ENCODE measurements at regions not wholly inside any gene's neighbourhood (a gene's known extent, or its start where the extent isn't known, plus 50 kb on each side); places are given as distances from the start of the nearest gene placed in this dataset.

DNA sequence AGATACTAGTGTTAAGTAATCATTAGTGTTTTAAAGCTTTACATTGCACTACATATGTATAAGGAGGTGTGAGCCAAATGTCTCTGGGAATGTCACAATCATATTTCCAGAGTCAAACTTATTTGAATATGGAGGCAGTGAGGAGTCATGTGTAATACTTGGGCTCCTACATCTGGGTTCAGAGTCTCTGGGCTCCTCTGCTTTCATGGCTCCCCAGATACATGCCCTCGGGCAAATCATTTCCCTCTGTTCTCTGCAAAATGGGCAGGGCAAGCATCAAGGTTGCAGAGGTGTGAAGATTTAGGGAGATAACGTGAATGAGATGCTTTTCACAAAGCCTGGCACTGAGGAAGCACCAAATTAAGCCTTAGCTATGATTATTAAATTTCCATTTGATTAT, 138.3 kb upstream of the SGK1 start:
- peaks cover 0 to 17% (median 10%) of the 10 kb centered on the region in 3 donors for H3K4me1 ChIP-seq
- no peaks in the 10 kb centered on the region for H3K9me3 ChIP-seq
- ATAC-seq (no peak), DNase-seq (no peak), FAIRE-seq (no peak)
- no peak for TF ChIP-seq CTCF (IDR thresholded peaks at IDR 0.05)
- H3K27me3 ChIP-seq: no peaks in the 10 kb centered on the region
- WGBS, 2 donors: 74 to 84% methylated on average over 2 of the region's 2 CpGs
- H3K4me3 ChIP-seq: no peak overlapping the region
- intact Hi-C loops (cut with DNase I): loop anchor here in 1 of 3 donors (5.0 kb wide), 1 partner anchor 96 kb away; no protein-coding TSS in a partner anchor
- H3K36me3 ChIP-seq: no peaks in the 10 kb centered on the region
- no peak overlapping the region for H3K27ac ChIP-seq

GRCh38 chr6:134455319-134455718, 137.4 kb upstream of the SGK1 start:
- no peak overlapping the region for H3K4me3 ChIP-seq
- 89 to 91% methylated on average over 3 of the region's 3 CpGs for WGBS, 2 donors
- FAIRE-seq (no peak), DNase-seq (no peak), ATAC-seq (no peak)
- no peaks in the 10 kb centered on the region for H3K9me3 ChIP-seq
- no peak overlapping the region for H3K27ac ChIP-seq
- TF ChIP-seq CTCF (IDR thresholded peaks at IDR 0.05): no peak
- intact Hi-C loops (cut with DNase I): loop anchor here in 1 of 3 donors (5.0 kb wide), 1 partner anchor 97 kb away; no protein-coding TSS in a partner anchor
- H3K27me3 ChIP-seq: no peaks in the 10 kb centered on the region
- H3K36me3 ChIP-seq: no peaks in the 10 kb centered on the region
- peaks cover 0 to 21% (median 14%) of the 10 kb centered on the region in 3 donors for H3K4me1 ChIP-seq

GRCh38 chr6:134454794-134455193, 136.9 kb upstream of the SGK1 start:
- DNase-seq (no peak), FAIRE-seq (no peak), ATAC-seq (peak in 3 of 4 donors; percentile 17 to 49 (median 36))
- intact Hi-C loops (cut with DNase I): loop anchor here in 1 of 3 donors (5.0 kb wide), 1 partner anchor 98 kb away; no protein-coding TSS in a partner anchor
- no peaks in the 10 kb centered on the region for H3K27me3 ChIP-seq
- H3K4me3 ChIP-seq: no peak overlapping the region
- no peaks in the 10 kb centered on the region for H3K9me3 ChIP-seq
- no peak for TF ChIP-seq CTCF (IDR thresholded peaks at IDR 0.05)
- H3K27ac ChIP-seq: peak overlapping the region in 1 of 4 donors; percentile 26
- WGBS, 2 donors: 8 to 10% methylated on average over 2 of the region's 2 CpGs
- peaks cover 0 to 24% (median 18%) of the 10 kb centered on the region in 3 donors for H3K4me1 ChIP-seq
- H3K36me3 ChIP-seq: no peaks in the 10 kb centered on the region

DNA sequence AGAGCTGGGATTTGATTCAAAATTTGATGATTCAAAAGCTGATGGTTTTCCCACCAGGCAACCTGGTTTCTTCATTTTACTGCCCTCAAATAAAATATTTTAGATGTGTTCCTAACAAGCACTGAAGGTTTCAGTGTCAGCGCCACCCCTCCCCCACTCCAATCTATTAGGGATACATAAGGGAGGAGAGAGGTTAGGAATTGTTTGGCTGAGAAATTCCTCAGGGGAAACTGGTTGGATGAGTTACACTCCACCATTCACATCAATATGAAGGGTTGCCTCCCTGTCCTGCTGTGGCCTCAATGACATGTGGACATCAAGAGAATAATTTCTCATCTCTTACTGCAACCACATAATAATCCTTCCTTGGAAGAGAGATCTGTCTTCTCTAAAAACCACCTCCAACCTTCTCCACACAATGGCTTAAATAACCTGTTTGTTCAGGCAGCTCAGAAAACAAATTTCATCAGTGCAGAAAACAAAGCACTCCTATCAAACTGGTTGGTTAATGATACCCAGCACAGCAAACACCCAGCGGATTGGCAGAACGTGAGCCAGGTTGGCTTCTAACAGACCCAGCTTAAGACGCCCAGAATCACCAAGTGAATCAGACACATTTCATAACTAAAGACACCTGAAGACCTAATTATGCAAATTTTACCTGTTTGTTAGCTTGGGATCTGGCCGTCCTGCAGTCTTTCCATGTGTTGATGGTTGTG, 136.0 kb upstream of the SGK1 start:
- TF ChIP-seq CTCF (IDR thresholded peaks at IDR 0.05): no peak
- intact Hi-C loops (cut with DNase I): no loop called here
- WGBS, 2 donors: 13 to 21% methylated on average over 5 of the region's 5 CpGs
- DNase-seq (peak in 3 of 6 donors; percentile 21 to 36 (median 26)), FAIRE-seq (no peak), ATAC-seq (peak; percentile 78 to 91 (median 84))
- Histone ChIP-seq H3K36me3 (no peaks in the 10 kb centered on the region), H3K9me3 (no peaks in the 10 kb centered on the region), H3K27me3 (no peaks in the 10 kb centered on the region), H3K4me1 (peaks cover 0 to 26% (median 18%) of the 10 kb centered on the region in 3 donors), H3K27ac (peak overlapping the region in 2 of 4 donors; percentile 26 to 55), H3K4me3 (no peak overlapping the region)

- no peaks in the 10 kb centered on the region for H3K36me3 ChIP-seq
- H3K9me3 ChIP-seq: no peaks in the 10 kb centered on the region
- ATAC-seq: no peak
- intact Hi-C loops (cut with DNase I): no loop called here
- no peak overlapping the region for H3K4me3 ChIP-seq
- peak overlapping the region in 1 of 4 donors; percentile 26 for H3K27ac ChIP-seq
- no peaks in the 10 kb centered on the region for H3K27me3 ChIP-seq
- TF ChIP-seq CTCF (IDR thresholded peaks at IDR 0.05): no peak
- H3K4me1 ChIP-seq: peaks cover 0 to 31% (median 22%) of the 10 kb centered on the region in 3 donors
- WGBS, 2 donors: 73% methylated on average over 3 of the region's 3 CpGs
- DNase-seq: no peak
- FAIRE-seq: no peak
These were observed 135.0 kb upstream of the SGK1 start for GRCh38 chr6:134452906-134453305.
